Tibial nerve (tissue), 4 donors: ENCODE measurements at regions not wholly inside any gene's neighbourhood (a gene's known extent, or its start where the extent isn't known, plus 50 kb on each side); places are given as distances from the start of the nearest gene placed in this dataset.

Experiments used
- CTCF ChIP-seq, 5 experiments: fragments of 200-600 bp in 3 of 5; fragments of 450-650 bp in 2 of 5; sonication (generic) in 3 of 5; IDR thresholded peaks; one replicate each; pipeline ENCODE4 v1.5.1; 2016 to 2019; ENCODE audit warnings: antibody characterized with exemption in 5 of 5, mild to moderate bottlenecking in 3 of 5, moderate library complexity in 2 of 5
- EP300 ChIP-seq, 2 donors: sonication (generic); formaldehyde crosslinking; IDR thresholded peaks; one replicate each; pipeline ENCODE4 v1.6.1; 2017; ENCODE audit warnings: antibody characterized with exemption in 2 of 2, mild to moderate bottlenecking in 1 of 2
- POLR2A ChIP-seq, 2 donors: fragments of 450-650 bp; IDR thresholded peaks; one replicate each; pipeline ENCODE4 v1.6.1; 2017; ENCODE audit warnings: antibody characterized with exemption in 2 of 2, mild to moderate bottlenecking in 2 of 2, moderate library complexity in 2 of 2

- TF ChIP-seq CTCF (IDR thresholded peaks at IDR 0.05) (no peak), POLR2A (IDR thresholded peaks at IDR 0.05) (no peak), EP300 (IDR thresholded peaks at IDR 0.05) (no peak)
These were observed 223.5 kb downstream of the HRH4 start for GRCh38 chr18:24683925-24684324.
